ENCODE measurements at regions not wholly inside any gene's neighbourhood (a gene's known extent, or its start where the extent isn't known, plus 50 kb on each side); places are given as distances from the start of the nearest gene placed in this dataset.

DNA sequence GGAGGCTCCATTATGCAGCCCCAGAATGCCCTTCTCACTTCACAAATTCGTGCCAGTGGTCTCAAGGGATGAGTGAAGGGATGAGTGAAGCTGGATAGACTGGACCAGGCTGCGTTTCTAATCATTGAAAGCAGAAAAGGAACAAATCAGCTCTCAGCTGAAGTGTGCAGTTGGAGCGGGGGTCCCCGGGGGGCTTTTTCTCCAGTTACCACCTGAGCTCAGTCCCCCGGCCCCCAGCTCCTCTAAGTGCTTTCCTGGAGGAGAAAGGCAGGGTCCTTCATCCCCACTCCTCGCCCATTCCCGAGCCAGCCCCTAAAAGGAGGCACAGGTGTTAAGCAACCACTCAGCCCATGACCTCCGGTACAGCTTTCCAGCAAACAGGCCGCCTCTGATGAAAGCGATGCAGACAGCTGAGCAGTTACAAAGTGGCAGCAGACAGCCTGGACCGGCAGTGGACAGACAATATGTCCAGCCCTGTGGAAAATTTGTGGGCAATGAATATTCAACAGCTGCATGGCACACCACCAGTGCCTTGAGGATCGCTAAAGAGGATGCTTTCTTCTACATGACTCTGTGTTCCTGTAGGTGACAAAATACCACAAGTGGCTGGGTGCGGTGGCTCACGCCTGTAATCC is 110.7 kb upstream of the UBL3 start:
- WGBS (ENCODE audit: insufficient coverage) = 85% methylated on average over 12 of the region's 14 CpGs
- H3K27me3 Mint-ChIP-seq = no peaks in the 10 kb centered on the region
- no peaks in the 10 kb centered on the region for H3K9me3 ChIP-seq
- H3K27ac ChIP-seq (ENCODE audit: low read length) = no peak overlapping the region
- ATAC-seq (replicated peaks in 1 of 4) = peak in 2 of 4 experiments; percentile 15 to 37
- no peaks in the 10 kb centered on the region for H3K36me3 ChIP-seq (ENCODE audit: control insufficient read depth in 2 of 2, extremely low read depth in 1 of 2, insufficient read depth in 1 of 2, low read length in 1 of 2)
- peaks cover 4 to 17% of the 10 kb centered on the region in 2 experiments for H3K4me1 ChIP-seq (ENCODE audit: control insufficient read depth in 1 of 2, extremely low read depth in 1 of 2, insufficient read depth in 2 of 2, low read length in 2 of 2)
- peaks cover 0 to 4% (median 0%) of the 10 kb centered on the region in 3 donors for H3K9me3 Mint-ChIP-seq
- H3K4me1 Mint-ChIP-seq = peaks cover 34 to 48% (median 45%) of the 10 kb centered on the region in 3 donors
- ChIA-PET POLR2A (interaction anchor here in 1 of 2 donors (0.7 kb wide), 1 partner anchor 56 kb away, joined by 3 read pairs; no protein-coding TSS in a partner anchor), CTCF (interaction anchor here in 1 of 2 donors (0.6 to 0.7 kb wide), 2 partner anchors 25 to 407 kb away, joined by 3 to 7 read pairs; no protein-coding TSS in a partner anchor)
- no peaks in the 10 kb centered on the region for H3K36me3 Mint-ChIP-seq
- no peak for DNase-seq
- no peaks in the 10 kb centered on the region for H3K27me3 ChIP-seq (replicated peaks in 1 of 2; ENCODE audit: control insufficient read depth in 2 of 2, extremely low read depth in 1 of 2, insufficient read depth in 2 of 2, low read length in 1 of 2)
- peak overlapping the region; percentile 73 to 75 for H3K27ac Mint-ChIP-seq
- H3K4me3 ChIP-seq (ENCODE audit: control insufficient read depth in 1 of 2, extremely low read depth in 1 of 2, low read length in 1 of 2) = no peak overlapping the region
- no peak overlapping the region for H3K4me3 Mint-ChIP-seq

DNA sequence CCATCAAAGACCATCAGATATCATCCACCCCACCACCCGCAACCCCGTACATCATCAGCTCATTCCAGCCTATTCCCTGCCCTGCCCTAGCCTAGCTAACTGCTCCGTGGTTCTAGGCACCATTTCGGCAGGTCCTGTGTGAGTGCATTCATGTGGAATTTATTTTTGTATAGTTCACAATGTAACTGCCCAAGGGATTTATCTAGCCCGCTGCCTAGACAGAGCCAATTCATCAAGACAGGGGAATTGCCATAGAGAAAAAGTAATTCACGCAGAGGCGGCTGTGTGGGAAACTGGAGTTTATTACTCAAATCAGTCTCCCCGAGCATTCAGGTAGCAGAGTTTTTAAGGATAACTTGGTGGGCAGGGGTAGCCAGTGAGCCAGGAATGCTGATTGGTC is 109.2 kb upstream of the UBL3 start:
- H3K36me3 ChIP-seq (ENCODE audit: control insufficient read depth in 2 of 2, extremely low read depth in 1 of 2, insufficient read depth in 1 of 2, low read length in 1 of 2) = no peaks in the 10 kb centered on the region
- no peaks in the 10 kb centered on the region for H3K27me3 Mint-ChIP-seq
- ATAC-seq (replicated peaks in 1 of 4) = no peak
- H3K4me3 ChIP-seq (ENCODE audit: control insufficient read depth in 1 of 2, extremely low read depth in 1 of 2, low read length in 1 of 2) = no peak overlapping the region
- POLR2A ChIA-PET = interaction anchor here (0.5 to 1.3 kb wide), 2 partner anchors 24 to 428 kb away, joined by 3 read pairs; no protein-coding TSS in a partner anchor
- H3K9me3 ChIP-seq = no peaks in the 10 kb centered on the region
- H3K27me3 ChIP-seq (replicated peaks in 1 of 2; ENCODE audit: control insufficient read depth in 2 of 2, extremely low read depth in 1 of 2, insufficient read depth in 2 of 2, low read length in 1 of 2) = no peaks in the 10 kb centered on the region
- 98% methylated on average over 6 of the region's 8 CpGs for WGBS (ENCODE audit: insufficient coverage)
- H3K36me3 Mint-ChIP-seq = no peaks in the 10 kb centered on the region
- CTCF ChIA-PET = interaction anchor here in 1 of 2 donors (0.5 to 0.9 kb wide), 3 partner anchors 109 to 372 kb away, joined by 3 read pairs; partner anchors contain the start of gene UBL3
- peaks cover 38 to 56% (median 53%) of the 10 kb centered on the region in 3 donors for H3K4me1 Mint-ChIP-seq
- H3K4me1 ChIP-seq (ENCODE audit: control insufficient read depth in 1 of 2, extremely low read depth in 1 of 2, insufficient read depth in 2 of 2, low read length in 2 of 2) = peaks cover 11 to 24% of the 10 kb centered on the region in 2 experiments
- H3K4me3 Mint-ChIP-seq = no peak overlapping the region
- no peak overlapping the region for H3K27ac Mint-ChIP-seq
- no peak for DNase-seq
- no peak overlapping the region for H3K27ac ChIP-seq (ENCODE audit: low read length)
- peaks cover 0 to 2% (median 0%) of the 10 kb centered on the region in 3 donors for H3K9me3 Mint-ChIP-seq

DNA sequence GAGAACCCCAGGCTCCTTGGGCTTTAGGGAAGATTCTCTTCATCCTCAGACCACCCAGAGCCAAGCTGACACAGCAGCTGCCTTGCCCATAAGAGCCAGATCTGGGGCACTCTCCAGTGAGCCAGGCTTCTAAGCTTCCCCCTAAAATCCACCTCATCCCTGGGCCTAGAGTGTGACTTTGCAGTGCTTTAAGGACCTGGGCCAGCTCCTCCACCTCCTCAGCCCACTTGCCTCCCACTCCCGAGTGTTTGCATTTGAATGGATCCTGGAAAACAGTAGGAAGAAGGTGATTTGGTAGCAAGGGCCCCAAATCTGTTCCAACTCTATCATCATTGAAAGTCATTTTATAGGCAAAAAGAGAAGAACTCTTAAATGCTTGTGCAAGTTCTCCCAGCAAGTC is 108.7 kb upstream of the UBL3 start:
- POLR2A ChIA-PET = interaction anchor here (0.5 to 1.3 kb wide), 3 partner anchors 23 to 428 kb away, joined by 3 to 4 read pairs (median 3); partner anchors contain the start of gene UBL3 (in 1 of the 2)

GRCh38 chr13:29958476-29958875 is 108.1 kb upstream of the UBL3 start:
- H3K4me1 Mint-ChIP-seq = peaks cover 49 to 67% (median 64%) of the 10 kb centered on the region in 3 donors
- DNase-seq (peak in 32 of 35 experiments; percentile 28 to 80 (median 62)), ATAC-seq (replicated peaks in 1 of 4) (peak; percentile 52 to 89 (median 60))
- no peak overlapping the region for H3K27ac ChIP-seq (ENCODE audit: low read length)
- H3K36me3 Mint-ChIP-seq = no peaks in the 10 kb centered on the region
- peak overlapping the region in 1 of 3 donors; percentile 5 for H3K4me3 Mint-ChIP-seq
- H3K4me1 ChIP-seq (ENCODE audit: control insufficient read depth in 1 of 2, extremely low read depth in 1 of 2, insufficient read depth in 2 of 2, low read length in 2 of 2) = peaks cover 21 to 34% of the 10 kb centered on the region in 2 experiments
- no peaks in the 10 kb centered on the region for H3K27me3 ChIP-seq (replicated peaks in 1 of 2; ENCODE audit: control insufficient read depth in 2 of 2, extremely low read depth in 1 of 2, insufficient read depth in 2 of 2, low read length in 1 of 2)
- H3K4me3 ChIP-seq (ENCODE audit: control insufficient read depth in 1 of 2, extremely low read depth in 1 of 2, low read length in 1 of 2) = no peak overlapping the region
- H3K9me3 Mint-ChIP-seq = no peaks in the 10 kb centered on the region
- H3K27ac Mint-ChIP-seq = peak overlapping the region; percentile 24 to 79
- CTCF ChIA-PET = interaction anchor here in 1 of 2 donors (0.5 to 0.9 kb wide), 2 partner anchors 40 to 154 kb away, joined by 3 to 4 read pairs; no protein-coding TSS in a partner anchor
- WGBS (ENCODE audit: insufficient coverage) = 41% methylated on average over 2 of the region's 3 CpGs
- H3K9me3 ChIP-seq = no peaks in the 10 kb centered on the region
- H3K27me3 Mint-ChIP-seq = no peaks in the 10 kb centered on the region
- no peaks in the 10 kb centered on the region for H3K36me3 ChIP-seq (ENCODE audit: control insufficient read depth in 2 of 2, extremely low read depth in 1 of 2, insufficient read depth in 1 of 2, low read length in 1 of 2)
- POLR2A ChIA-PET = interaction anchor here (0.5 to 1.3 kb wide), 4 partner anchors 9 to 147 kb away, joined by 3 to 7 read pairs (median 4); partner anchors contain the start of gene UBL3 (in 1 of the 2)

More for the DNA sequence above, 108.7 kb upstream of the UBL3 start:
- CTCF ChIA-PET = interaction anchor here in 1 of 2 donors (0.5 to 0.9 kb wide), 4 partner anchors 40 to 372 kb away, joined by 3 to 4 read pairs (median 3); partner anchors contain the start of gene UBL3
- H3K27me3 Mint-ChIP-seq = no peaks in the 10 kb centered on the region
- ATAC-seq (replicated peaks in 1 of 4) (no peak), DNase-seq (no peak)
- no peaks in the 10 kb centered on the region for H3K9me3 Mint-ChIP-seq
- no peak overlapping the region for H3K27ac Mint-ChIP-seq
- Histone ChIP-seq H3K36me3 (ENCODE audit: control insufficient read depth in 2 of 2, extremely low read depth in 1 of 2, insufficient read depth in 1 of 2, low read length in 1 of 2) (no peaks in the 10 kb centered on the region), H3K4me1 (ENCODE audit: control insufficient read depth in 1 of 2, extremely low read depth in 1 of 2, insufficient read depth in 2 of 2, low read length in 2 of 2) (peaks cover 15 to 28% of the 10 kb centered on the region in 2 experiments), H3K27ac (ENCODE audit: low read length) (no peak overlapping the region), H3K4me3 (ENCODE audit: control insufficient read depth in 1 of 2, extremely low read depth in 1 of 2, low read length in 1 of 2) (no peak overlapping the region), H3K9me3 (no peaks in the 10 kb centered on the region), H3K27me3 (replicated peaks in 1 of 2; ENCODE audit: control insufficient read depth in 2 of 2, extremely low read depth in 1 of 2, insufficient read depth in 2 of 2, low read length in 1 of 2) (no peaks in the 10 kb centered on the region)
- no peak overlapping the region for H3K4me3 Mint-ChIP-seq
- no CpG with 5 or more reads among the region's 1 CpG for WGBS (ENCODE audit: insufficient coverage)
- peaks cover 43 to 61% (median 58%) of the 10 kb centered on the region in 3 donors for H3K4me1 Mint-ChIP-seq
- no peaks in the 10 kb centered on the region for H3K36me3 Mint-ChIP-seq

DNA sequence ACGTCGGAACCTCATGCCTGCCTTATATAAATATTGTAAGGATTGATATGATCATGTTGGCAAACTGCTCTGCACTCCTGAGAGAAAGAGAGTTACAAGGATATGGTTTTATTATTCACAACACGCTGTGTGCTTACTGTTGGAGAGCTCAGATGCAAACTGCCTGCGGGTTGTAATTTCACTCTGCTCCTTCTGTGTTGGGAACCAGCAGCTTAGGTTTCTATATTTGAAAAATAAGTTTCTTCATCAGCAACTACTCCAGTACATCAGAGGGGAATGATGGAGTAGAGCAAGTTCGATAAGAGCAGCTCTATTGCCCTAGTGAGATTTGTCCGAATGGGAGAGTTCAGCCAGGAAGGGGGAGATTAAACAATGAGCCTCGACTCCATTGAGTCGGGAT is 106.9 kb upstream of the UBL3 start:
- no peak overlapping the region for H3K27ac ChIP-seq (ENCODE audit: low read length)
- H3K27me3 Mint-ChIP-seq = no peaks in the 10 kb centered on the region
- no CpG with 5 or more reads among the region's 8 CpGs for WGBS (ENCODE audit: insufficient coverage)
- ChIA-PET CTCF (interaction anchor here in 1 of 2 donors (0.6 kb wide), 1 partner anchor 156 kb away, joined by 8 read pairs; no protein-coding TSS in a partner anchor), POLR2A (interaction anchor here in 1 of 2 donors (0.6 kb wide), 1 partner anchor 46 kb away, joined by 4 read pairs; no protein-coding TSS in a partner anchor)
- H3K4me1 Mint-ChIP-seq = peaks cover 61 to 76% (median 71%) of the 10 kb centered on the region in 3 donors
- H3K27ac Mint-ChIP-seq = peak overlapping the region in 1 of 2 donors; percentile 42
- H3K9me3 ChIP-seq = no peaks in the 10 kb centered on the region
- H3K4me3 Mint-ChIP-seq = no peak overlapping the region
- H3K4me3 ChIP-seq (ENCODE audit: control insufficient read depth in 1 of 2, extremely low read depth in 1 of 2, low read length in 1 of 2) = no peak overlapping the region
- no peaks in the 10 kb centered on the region for H3K36me3 ChIP-seq (ENCODE audit: control insufficient read depth in 2 of 2, extremely low read depth in 1 of 2, insufficient read depth in 1 of 2, low read length in 1 of 2)
- DNase-seq (no peak), ATAC-seq (replicated peaks in 1 of 4) (no peak)
- H3K4me1 ChIP-seq (ENCODE audit: control insufficient read depth in 1 of 2, extremely low read depth in 1 of 2, insufficient read depth in 2 of 2, low read length in 2 of 2) = peaks cover 31 to 39% of the 10 kb centered on the region in 2 experiments
- no peaks in the 10 kb centered on the region for H3K36me3 Mint-ChIP-seq
- H3K9me3 Mint-ChIP-seq = no peaks in the 10 kb centered on the region
- H3K27me3 ChIP-seq (replicated peaks in 1 of 2; ENCODE audit: control insufficient read depth in 2 of 2, extremely low read depth in 1 of 2, insufficient read depth in 2 of 2, low read length in 1 of 2) = no peaks in the 10 kb centered on the region

- no peaks in the 10 kb centered on the region for H3K9me3 ChIP-seq
- no peaks in the 10 kb centered on the region for H3K36me3 ChIP-seq (ENCODE audit: control insufficient read depth in 2 of 2, extremely low read depth in 1 of 2, insufficient read depth in 1 of 2, low read length in 1 of 2)
- no peaks in the 10 kb centered on the region for H3K9me3 Mint-ChIP-seq
- peaks cover 65 to 78% (median 74%) of the 10 kb centered on the region in 3 donors for H3K4me1 Mint-ChIP-seq
- CTCF ChIA-PET = no interaction called here
- no peaks in the 10 kb centered on the region for H3K27me3 ChIP-seq (replicated peaks in 1 of 2; ENCODE audit: control insufficient read depth in 2 of 2, extremely low read depth in 1 of 2, insufficient read depth in 2 of 2, low read length in 1 of 2)
- no peak overlapping the region for H3K4me3 Mint-ChIP-seq
- H3K4me3 ChIP-seq (ENCODE audit: control insufficient read depth in 1 of 2, extremely low read depth in 1 of 2, low read length in 1 of 2) = no peak overlapping the region
- no peak for ATAC-seq (replicated peaks in 1 of 4)
- WGBS (ENCODE audit: insufficient coverage) = 14% methylated on average over 2 of the region's 4 CpGs
- H3K27ac ChIP-seq (ENCODE audit: low read length) = no peak overlapping the region
- DNase-seq = no peak
- H3K27ac Mint-ChIP-seq = peak overlapping the region in 1 of 2 donors; percentile 59
- no peaks in the 10 kb centered on the region for H3K27me3 Mint-ChIP-seq
- H3K4me1 ChIP-seq (ENCODE audit: control insufficient read depth in 1 of 2, extremely low read depth in 1 of 2, insufficient read depth in 2 of 2, low read length in 2 of 2) = peaks cover 36 to 39% of the 10 kb centered on the region in 2 experiments
- H3K36me3 Mint-ChIP-seq = no peaks in the 10 kb centered on the region
- POLR2A ChIA-PET = interaction anchor here (0.6 to 0.7 kb wide), 3 partner anchors 17 to 54 kb away, joined by 4 to 6 read pairs (median 4); no protein-coding TSS in a partner anchor
Observed at GRCh38 chr13:29956853-29957252, 106.4 kb upstream of the UBL3 start.

Data from T-cell (primary cell).